Cardiac septum (tissue), 1 donor: ENCODE measurements at regions not wholly inside any gene's neighbourhood (a gene's known extent, or its start where the extent isn't known, plus 50 kb on each side); places are given as distances from the start of the nearest gene placed in this dataset.
"Not testable (repeated sequence)": the region's sequence is repeated elsewhere in the genome, so short reads cannot be mapped to it uniquely, and the experiment has no call there.

ENCODE experiments used
- DNase-seq: peaks from one replicate; pipeline ENCODE4 v3.0.0-alpha.2; 2020; ENCODE audit warnings: low spot score
- intact Hi-C: fragments of 100-400 bp; cut with DNase I; formaldehyde crosslinking; loops from one replicate; pipeline ENCODE4 v1.14.0; 2022
- donor health status: DM: no; HTN: no; CAD: no.

DNA sequence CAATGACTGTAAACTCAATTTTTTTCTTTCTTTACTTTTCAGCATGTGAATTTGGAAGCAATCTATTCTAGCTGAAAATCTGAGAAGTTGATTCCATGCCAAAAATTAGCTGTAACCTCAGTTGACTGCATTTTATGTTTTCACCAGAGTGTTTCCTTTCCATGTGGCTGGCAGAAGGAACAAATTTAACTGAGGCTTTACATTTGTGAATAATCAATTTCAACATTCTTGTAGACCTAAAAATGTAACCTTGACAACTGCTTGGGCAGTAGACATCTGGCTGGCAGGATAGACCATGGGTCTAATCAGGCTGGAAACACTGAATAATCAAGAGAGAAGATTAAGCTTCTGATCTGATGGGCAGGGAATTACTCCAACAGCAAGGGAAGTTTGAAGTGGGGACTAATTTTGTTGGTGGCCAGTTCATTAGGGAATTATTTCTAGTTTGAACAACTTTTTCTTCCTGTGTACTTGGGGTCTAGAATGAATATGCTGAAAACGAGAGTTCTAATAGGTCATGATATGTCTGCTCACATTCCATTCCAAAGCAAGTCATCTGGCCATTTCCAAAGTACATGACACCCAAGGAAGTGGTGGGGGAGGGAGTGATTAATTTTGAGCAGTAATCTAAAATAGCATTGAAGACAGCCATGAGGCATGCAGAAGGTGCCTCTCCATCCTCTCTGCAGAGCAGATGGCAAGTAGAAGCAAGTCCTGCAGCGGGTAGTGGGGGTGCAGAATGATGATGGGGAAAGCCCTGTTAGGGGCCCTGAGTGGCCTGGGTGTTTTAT, 68.2 kb downstream of the ATP23 start:
- intact Hi-C loops: no loop called here
- DNase-seq: no peak

DNA sequence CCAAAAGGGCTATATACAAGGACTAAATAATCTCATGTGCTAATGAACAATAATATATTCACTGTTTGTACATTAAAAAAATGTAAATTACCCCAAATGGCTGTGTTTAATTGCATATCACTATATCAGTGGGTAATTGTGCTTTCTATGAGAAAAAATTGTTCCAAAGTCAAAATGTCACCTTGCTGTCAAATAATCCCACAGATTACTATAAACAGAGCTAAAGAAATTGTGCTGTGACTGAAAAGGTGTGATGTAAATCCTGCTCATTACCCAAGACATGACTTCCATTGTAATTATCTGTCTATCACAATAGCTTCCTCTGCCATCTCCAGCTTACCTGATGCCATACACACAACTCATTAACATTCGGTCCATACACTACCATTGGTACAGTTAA, 70.3 kb downstream of the ATP23 start:
- intact Hi-C loops: no loop called here
- no peak for DNase-seq

DNA sequence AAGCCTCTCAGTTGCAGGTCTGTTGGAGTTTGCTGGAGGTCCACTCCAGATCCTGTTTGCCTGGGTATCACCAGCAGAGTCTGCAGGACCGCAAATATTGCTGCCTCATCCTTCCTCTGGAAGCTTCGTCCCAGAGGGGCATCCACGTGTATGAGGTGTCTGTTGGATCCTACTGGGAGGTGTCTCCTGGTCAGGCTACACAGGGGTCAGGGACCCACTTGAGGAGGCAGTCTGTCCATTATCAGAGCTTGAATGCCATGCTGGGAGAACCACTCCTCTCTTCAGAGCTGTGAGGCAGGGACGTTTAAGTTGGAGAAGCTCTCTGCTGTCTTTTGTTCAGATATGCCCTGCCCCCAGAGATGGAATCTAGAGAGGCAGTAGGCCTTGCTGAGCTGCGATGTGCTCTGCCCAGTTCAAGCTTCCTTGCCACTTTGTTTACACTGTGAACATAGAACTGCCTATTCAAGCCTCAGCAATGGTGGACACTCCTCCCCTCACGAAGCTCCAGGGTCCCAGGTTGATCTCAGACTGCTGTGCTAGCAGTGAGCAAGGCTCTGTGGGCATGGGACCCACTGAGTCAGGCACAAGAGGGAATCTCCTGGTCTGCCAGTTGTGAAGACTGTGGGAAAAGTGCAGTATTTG, 81.1 kb downstream of the ATP23 start:
- intact Hi-C loops, DNase-seq: not testable (repeated sequence)

DNA sequence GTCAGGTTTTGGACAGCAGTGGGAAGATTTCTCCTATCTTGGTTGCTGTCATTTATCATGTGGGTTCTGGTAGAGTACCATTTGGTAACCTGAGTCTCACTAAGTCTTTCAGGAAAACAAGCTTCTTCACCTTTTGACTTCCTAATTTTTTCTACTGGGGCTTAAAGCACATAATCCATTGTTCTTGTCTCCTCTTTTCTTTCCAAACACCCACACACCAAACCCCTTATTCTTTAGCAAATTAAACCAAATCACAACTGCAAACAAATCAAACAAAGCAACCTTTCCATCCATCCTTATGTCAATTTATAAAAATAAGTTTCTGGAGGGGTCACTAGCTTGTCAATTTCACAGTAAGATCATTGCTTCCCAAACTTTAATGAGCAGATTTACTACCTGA, 84.1 kb downstream of the ATP23 start:
- intact Hi-C loops: no loop called here

DNA sequence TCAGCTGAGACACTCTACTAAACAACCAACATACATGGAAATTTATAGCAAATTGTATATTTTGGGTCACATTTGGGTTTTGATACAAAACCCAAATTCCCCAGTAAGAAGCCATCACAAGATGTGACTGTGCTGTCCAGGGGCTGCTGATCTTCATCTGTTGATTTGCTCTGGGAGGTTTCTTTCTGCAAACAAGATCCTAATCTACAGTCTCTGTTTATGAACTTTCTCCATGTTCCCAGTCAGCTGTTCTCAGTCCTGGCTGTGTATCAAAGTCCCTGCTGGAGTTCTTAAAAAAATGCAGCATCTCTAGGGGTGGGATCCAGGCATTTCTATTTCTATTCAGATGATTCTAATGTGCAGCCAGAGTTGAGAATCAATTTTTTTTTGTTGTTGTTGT, 85.1 kb downstream of the ATP23 start:
- intact Hi-C loops: no loop called here
- no peak for DNase-seq

More for the DNA sequence above, 84.1 kb downstream of the ATP23 start:
- DNase-seq: no peak

DNA sequence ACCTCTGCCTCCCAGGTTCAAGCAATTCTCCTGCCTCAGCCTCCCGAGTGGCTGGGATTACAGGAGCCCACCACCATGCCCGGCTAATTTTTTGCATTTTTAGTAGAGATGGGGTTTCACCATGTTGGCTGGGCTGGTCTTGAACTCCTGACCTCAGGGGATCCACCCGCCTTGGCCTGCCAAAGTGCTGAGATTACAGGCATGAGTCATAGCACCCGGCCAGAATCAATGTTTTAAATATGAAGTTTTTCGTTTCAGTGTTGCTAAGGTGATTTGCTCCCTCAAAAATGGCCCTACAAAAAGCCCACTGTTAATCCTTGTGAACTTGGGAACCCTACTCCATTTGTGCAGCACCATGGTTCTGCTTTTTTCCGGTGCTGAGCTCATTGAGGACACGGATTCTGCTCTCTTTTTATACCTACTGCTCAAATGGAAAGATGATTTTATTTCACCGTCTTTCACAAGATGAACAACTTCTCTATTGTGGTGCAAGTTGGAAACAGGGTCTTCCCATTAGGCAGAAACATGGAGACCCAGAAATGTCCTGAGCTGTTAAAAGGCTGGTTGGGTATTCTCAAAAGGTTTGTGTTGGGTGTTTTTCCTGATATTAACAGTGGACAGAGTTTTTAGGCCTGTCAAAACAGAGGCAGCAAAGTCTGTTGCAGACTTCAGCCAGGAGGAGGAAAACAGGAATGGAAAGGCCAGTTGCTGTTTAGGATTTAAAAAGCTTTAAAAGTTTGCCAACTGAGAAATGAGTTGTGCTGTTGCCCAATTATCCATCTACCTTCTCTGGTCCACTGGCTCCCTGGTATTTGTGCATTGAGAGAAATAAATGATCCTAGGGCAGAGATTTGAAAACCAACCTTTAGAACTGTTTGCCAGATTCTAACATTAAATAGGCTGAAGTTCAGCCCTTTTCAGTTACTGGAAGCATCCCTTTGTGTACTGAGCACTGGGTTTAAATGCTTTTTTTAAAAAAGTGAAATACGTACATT, 85.8 kb downstream of the ATP23 start:
- DNase-seq: no peak
- intact Hi-C loops: no loop called here

DNA sequence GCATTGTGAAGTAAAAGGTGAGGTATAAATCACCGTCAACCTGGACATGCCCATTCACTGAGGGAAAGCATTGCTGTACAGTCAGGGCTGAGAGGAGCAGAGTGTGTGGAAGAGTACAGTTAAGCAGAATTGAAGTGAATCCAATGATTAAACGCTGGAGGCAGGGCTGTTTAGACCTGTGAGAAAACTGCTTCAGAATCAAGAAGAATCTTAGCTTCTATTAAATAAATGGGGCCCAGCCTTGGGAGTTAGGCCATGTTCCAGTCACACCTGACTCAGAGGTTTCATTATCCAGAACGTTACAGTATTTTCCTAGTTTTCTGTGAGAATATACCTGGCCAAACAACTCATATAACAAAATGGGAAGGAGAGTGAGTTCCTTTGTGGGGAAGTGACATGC, 86.9 kb downstream of the ATP23 start:
- intact Hi-C loops: no loop called here
- no peak for DNase-seq

DNA sequence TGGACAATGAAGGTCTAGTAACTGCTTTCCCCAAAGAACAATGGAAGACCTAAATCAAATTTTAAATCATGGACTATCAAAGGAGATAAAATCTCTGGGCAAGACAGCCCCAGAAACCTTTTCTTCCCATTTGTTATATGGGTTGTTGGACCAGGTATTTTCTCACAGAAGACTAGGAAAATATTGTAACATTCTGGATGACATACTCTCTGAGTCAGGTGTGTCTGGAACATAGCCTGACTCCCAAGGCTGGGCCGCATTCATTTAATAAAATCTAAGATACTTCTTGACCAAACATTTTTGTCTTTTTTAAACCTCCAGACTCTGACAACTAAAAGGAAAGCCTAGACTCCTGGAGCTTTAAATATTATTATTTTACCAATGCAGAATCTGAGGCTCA, 87.9 kb downstream of the ATP23 start:
- intact Hi-C loops: no loop called here
- DNase-seq: no peak

DNA sequence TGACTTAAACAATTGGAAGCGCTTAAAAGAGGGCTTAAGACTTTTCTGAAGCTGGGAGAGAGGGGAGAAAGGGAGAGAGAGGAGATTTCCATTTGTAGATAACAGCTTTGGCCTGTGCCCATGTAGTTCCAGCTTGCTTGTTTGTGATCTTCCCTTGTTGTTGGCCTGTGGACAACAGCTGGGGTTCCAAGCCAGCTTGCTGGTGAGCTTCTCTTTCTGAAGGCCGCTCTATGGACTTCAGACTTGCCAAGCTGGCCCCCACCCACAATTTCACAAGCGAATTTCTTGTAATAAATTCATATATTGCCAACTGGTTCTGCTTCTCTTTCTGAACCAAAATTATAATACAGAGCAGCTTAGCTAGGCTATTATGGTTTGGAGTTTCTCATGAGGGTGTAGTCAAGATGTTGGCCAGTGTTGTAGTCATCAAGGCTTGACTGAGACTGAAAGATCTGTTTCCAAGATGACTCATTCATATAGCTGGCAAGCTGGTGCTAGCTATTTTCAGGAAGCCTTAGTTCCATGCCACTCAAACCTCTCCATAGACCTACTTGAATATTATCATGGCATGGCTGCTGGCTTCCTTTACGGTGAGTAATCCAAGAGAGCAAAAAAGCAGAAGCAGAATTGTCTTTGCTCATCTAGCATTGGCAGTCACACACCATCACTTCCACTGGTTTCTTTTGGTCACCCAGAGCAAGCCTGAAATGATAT, 89.4 kb downstream of the ATP23 start:
- no peak for DNase-seq
- intact Hi-C loops: no loop called here

DNA sequence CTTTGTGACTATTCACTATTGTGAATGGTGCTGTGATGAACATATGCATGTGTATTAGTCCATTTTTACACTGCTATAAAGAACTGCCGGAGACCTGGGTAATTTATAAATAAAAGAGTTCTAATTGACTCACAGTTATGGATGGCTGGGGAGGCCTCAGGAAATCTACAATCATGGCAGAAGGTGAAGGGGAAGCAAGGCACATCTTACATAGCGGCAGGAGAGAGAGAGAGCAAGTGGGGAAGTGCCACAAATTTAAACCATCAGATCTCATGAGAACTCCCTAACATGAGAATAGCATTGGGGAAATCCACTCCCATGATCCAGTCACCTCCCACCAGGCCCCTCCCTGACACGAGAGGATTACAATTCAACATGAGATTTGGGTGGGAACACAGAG, 90.8 kb downstream of the ATP23 start:
- intact Hi-C loops: no loop called here
- DNase-seq: no peak

DNA sequence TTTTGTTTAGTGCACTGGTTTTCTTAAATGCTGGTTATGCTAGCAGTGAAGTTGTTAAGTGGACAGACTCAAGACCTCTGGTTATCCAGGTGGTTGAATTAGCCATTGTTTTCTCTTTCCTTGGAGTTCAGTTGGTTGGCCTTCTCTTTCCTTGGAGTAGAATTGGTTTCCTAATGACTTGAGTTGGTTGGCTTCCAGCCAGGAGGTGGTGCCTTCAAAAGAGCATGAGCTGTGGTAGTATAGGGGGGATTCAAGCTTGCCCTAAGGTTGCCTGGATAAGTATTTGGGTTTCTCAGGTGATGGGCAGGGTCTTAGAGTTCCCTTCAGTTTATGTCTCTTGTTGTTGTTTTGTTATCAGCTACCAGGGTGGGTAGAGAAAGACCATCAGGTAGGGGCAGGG, 92.5 kb downstream of the ATP23 start:
- intact Hi-C loops: no loop called here
- DNase-seq: no peak

DNA sequence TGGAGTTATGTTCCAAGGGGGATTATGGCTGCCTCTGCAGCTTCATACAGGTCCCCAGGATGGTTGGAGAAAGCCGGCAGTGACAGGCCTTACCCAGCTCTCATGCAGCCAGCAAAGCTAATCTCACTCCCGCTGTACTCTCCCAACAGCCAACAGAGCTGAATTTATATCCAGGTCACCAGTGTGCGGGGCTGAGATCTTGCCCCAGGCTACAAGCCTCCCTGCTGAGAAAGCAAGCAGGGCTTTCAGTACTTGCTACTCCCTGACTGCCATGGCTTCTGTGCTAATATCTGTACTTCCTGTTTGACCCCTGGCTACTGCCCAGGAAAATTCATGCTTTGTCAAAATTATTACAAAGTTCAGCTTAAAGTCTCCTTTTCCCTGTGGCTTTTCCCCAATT, 92.9 kb downstream of the ATP23 start:
- DNase-seq: no peak

DNA sequence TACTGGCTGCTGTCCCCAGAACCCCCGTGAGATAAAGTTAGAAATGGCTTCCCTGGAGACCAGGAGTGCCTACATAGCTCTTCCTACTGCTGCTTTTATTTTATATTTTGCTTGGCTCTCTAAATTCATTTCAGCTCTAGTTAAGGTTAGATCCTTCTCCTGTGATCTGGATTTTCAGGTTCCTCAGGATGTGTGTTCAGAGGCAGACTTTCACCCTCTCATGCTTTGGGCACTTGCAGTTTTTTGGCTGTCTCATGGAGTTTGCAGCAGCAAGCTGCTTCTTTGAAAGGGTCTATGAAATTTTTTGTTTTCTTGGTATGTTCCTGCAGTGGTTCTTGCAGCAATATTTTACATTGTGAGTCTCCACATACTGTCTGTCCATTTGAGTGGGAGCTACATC, 93.3 kb downstream of the ATP23 start:
- DNase-seq: no peak
- intact Hi-C loops: no loop called here

More for the DNA sequence above, 92.9 kb downstream of the ATP23 start:
- intact Hi-C loops: no loop called here

DNA sequence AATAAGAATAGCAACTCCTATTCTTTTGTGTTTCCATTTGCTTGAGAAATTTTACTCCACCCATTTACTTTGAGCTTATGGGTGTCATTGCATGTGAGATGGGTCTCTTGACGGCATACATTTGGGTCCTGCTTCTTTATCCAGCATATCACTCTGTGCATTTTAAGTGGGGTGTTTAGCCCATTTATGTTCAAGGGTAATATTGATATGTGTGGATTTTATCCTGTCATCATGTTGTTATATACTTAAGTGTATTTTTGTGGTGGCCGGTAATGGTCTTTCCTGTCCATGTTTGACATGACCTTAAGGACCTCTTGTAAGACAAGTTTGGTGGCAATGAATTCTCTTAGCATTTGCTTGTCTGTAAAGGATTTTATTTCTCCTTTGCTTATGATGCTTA, 100.1 kb downstream of the ATP23 start:
- intact Hi-C loops: no loop called here
- no peak for DNase-seq

DNA sequence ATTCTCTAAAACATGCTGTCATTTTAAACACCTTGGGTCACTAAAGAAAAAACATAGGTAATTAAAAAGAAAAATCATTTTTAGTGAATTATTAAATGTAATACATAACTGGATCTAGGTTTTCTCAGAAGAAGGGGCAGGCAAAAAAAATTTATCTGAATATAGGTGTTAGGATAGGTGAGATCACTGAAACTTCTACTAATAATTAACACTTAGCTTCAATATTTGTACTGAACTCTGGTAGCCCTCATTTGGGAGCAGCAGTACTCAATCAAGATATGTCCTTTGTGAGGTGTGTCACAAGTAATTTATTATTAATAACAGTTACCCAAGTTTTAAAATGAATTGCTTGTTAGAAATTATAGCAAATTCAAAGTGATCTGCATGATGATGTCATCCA, 103.6 kb downstream of the ATP23 start:
- DNase-seq: no peak
- intact Hi-C loops: no loop called here

DNA sequence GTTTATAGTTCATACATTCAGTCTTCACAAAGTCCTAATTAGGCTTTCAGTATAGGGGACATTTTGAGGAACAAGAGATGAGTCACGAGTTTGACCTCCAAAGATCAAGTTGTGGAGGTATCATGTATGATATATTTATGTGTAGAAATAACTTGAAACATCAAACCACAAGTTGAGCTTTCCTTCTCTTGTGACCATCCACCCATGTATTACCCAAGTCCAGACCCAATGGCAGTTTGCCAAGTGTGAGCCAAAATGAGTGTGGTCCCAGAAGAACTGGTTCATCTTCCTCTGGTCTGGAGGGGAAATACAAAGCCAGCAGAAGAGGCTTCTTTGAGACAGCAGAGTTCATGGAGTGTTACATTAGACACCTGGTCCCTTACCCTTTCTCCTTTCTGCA, 104.9 kb downstream of the ATP23 start:
- intact Hi-C loops: no loop called here
- DNase-seq: no peak

DNA sequence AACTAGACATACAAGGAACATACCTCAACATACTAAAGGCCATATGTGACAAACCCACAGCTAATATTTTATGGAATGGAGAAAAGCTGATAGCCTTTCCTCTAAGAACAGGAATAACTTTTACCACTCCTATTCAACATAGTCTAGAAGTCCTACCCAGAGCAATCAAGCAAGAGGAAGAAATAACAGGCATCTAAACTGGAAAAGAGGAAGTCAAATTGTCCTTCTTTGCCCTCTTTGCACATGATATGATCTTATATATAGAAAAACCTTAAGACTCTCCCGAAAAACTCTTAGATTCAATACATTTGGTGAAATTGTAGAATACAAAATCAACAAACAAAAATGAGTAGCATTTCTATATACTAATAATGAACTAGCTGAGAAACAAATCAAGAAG, 110.0 kb downstream of the ATP23 start:
- no peak for DNase-seq
- intact Hi-C loops: no loop called here

DNA sequence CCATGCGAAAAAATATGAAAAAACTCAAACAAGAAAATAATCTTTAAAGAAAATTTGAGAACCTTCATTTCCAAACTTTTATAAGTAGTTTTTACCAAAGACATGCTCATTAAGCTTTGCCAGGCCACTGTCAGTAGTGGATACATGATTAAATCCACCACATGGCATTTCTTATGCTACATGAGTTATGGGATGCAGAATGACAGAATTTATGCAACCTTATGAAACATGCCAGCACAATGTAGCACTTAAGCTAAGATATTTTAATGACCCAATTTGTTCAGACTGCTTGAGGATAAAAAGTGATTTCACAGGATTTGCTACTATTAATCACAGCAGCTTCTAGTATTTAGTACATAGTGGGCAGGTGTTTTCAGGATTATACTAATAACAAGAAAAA, 123.3 kb downstream of the ATP23 start:
- no peak for DNase-seq
- intact Hi-C loops: no loop called here

DNA sequence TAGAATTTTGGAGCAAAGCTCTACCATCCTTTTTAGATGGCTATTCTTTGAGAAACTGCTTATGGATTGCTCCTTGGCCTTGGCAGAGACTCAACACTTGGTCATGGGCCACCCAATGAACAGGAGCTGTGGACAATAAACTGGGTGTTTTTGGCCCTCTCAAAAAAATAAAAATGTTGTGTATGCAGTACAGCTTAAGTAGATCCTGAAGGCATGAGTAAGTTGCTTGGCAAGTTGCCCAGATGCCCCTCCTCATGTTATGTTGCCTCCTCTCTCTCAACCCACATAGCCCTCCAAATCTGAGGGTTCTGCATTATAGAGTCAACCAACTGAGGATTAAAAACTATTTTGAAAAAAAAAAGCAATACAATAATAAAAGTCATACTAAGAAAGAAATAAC, 124.9 kb downstream of the ATP23 start:
- intact Hi-C loops: no loop called here
- DNase-seq: no peak
